Osteoblast (primary cell): ENCODE measurements at regions not wholly inside any gene's neighbourhood (a gene's known extent, or its start where the extent isn't known, plus 50 kb on each side); places are given as distances from the start of the nearest gene placed in this dataset.

Experiments
- DNase-seq: peaks from one replicate; pipeline ENCODE4 v3.0.0; 2011; ENCODE audit warnings: low spot score, mixed read lengths; ENCODE audit not compliant: insufficient read length; ENCODE audit errors: missing footprints
- H2AFZ ChIP-seq: 2 replicates; pipeline ENCODE4 v1.6.0; 2011; ENCODE audit warnings: mild to moderate bottlenecking, low read length
- H3K27ac ChIP-seq: 2 replicates; pipeline ENCODE4 v1.5.1; 2011; ENCODE audit warnings: mild to moderate bottlenecking, low read depth, low read length, moderate library complexity
- H3K27me3 ChIP-seq: 2 replicates; pipeline ENCODE4 v1.6.0; 2012; ENCODE audit warnings: mild to moderate bottlenecking, control low read depth, inconsistent platforms, low read length, moderate library complexity; ENCODE audit not compliant: insufficient read depth
- H3K36me3 ChIP-seq: 2 replicates; pipeline ENCODE4 v1.5.1; 2011; ENCODE audit warnings: mild to moderate bottlenecking, low read length, control low read depth, moderate library complexity; ENCODE audit not compliant: insufficient read depth
- H3K4me1 ChIP-seq: 2 replicates; pipeline ENCODE4 v1.5.1; 2011; ENCODE audit warnings: mild to moderate bottlenecking, low read length, control low read depth, moderate library complexity; ENCODE audit not compliant: insufficient read depth
- H3K4me2 ChIP-seq: 2 replicates; pipeline ENCODE4 v1.6.0; 2011; ENCODE audit warnings: mild to moderate bottlenecking, low read length; ENCODE audit not compliant: insufficient read depth
- H3K4me3 ChIP-seq: fragments of 200-600 bp; sonication (generic); 3 replicates; pipeline ENCODE4 v1.5.1; 2012; ENCODE audit warnings: mild to moderate bottlenecking, low read length, inconsistent platforms; ENCODE audit not compliant: insufficient read depth
- H3K79me2 ChIP-seq: 2 replicates; pipeline ENCODE4 v1.6.0; 2012; ENCODE audit warnings: mild to moderate bottlenecking, low read length, control low read depth, inconsistent platforms; ENCODE audit not compliant: insufficient read depth
- H3K9me3 ChIP-seq: 2 replicates; pipeline ENCODE4 v1.5.1; 2011; ENCODE audit warnings: low read depth, low read length, control low read depth
- H4K20me1 ChIP-seq: 2 replicates; pipeline ENCODE4 v1.6.0; 2012; ENCODE audit warnings: mild to moderate bottlenecking, low read length, control low read depth; ENCODE audit not compliant: insufficient read depth
- CTCF ChIP-seq: IDR thresholded peaks from 2 replicates; pipeline ENCODE4 v1.5.1; 2011; ENCODE audit warnings: mild to moderate bottlenecking, low read depth, low read length, moderate library complexity; ENCODE audit errors: extremely low read depth

- no peak overlapping the region for H3K27ac ChIP-seq
- H3K36me3 ChIP-seq, result no peaks in the 10 kb centered on the region
- TF ChIP-seq CTCF, result no peak
- H3K79me2 ChIP-seq, result no peaks in the 10 kb centered on the region
- peak; percentile 13 for DNase-seq
- no peaks in the 10 kb centered on the region for H3K4me1 ChIP-seq
- no peaks in the 10 kb centered on the region for H3K9me3 ChIP-seq
- no peak overlapping the region for H3K4me2 ChIP-seq
- no peak overlapping the region for H3K4me3 ChIP-seq
- H2AFZ ChIP-seq, result no peak overlapping the region
- H4K20me1 ChIP-seq, result no peaks in the 10 kb centered on the region
- no peaks in the 10 kb centered on the region for H3K27me3 ChIP-seq
These were observed 791.3 kb downstream of the RAB28 start for GRCh38 chr4:12692815-12693214.

- Histone ChIP-seq H3K27ac (no peak overlapping the region), H3K36me3 (no peaks in the 10 kb centered on the region), H4K20me1 (no peaks in the 10 kb centered on the region), H3K79me2 (no peaks in the 10 kb centered on the region), H3K27me3 (no peaks in the 10 kb centered on the region), H3K4me2 (no peak overlapping the region), H3K4me1 (no peaks in the 10 kb centered on the region), H2AFZ (no peak overlapping the region), H3K4me3 (no peak overlapping the region), H3K9me3 (no peaks in the 10 kb centered on the region)
- no peak for DNase-seq
- TF ChIP-seq CTCF, result no peak
These were observed 793.0 kb downstream of the RAB28 start for GRCh38 chr4:12691168-12691567.

GRCh38 chr4:12689457-12689856, 794.7 kb downstream of the RAB28 start:
- Histone ChIP-seq H3K4me1 (no peaks in the 10 kb centered on the region), H4K20me1 (no peaks in the 10 kb centered on the region), H2AFZ (no peak overlapping the region), H3K4me3 (no peak overlapping the region), H3K36me3 (no peaks in the 10 kb centered on the region), H3K4me2 (no peak overlapping the region), H3K27me3 (no peaks in the 10 kb centered on the region), H3K9me3 (no peaks in the 10 kb centered on the region), H3K27ac (no peak overlapping the region), H3K79me2 (no peaks in the 10 kb centered on the region)
- TF ChIP-seq CTCF, result no peak
- DNase-seq, result no peak

- H3K4me1 ChIP-seq, result no peaks in the 10 kb centered on the region
These were observed 804.9 kb downstream of the RAB28 start for GRCh38 chr4:12679217-12679616.

More at GRCh38 chr4:12679217-12679616, 804.9 kb downstream of the RAB28 start:
- no peak overlapping the region for H2AFZ ChIP-seq
- H3K4me3 ChIP-seq, result no peak overlapping the region
- H3K27me3 ChIP-seq, result no peaks in the 10 kb centered on the region
- TF ChIP-seq CTCF, result peak; percentile 23
- H3K79me2 ChIP-seq, result no peaks in the 10 kb centered on the region
- H4K20me1 ChIP-seq, result no peaks in the 10 kb centered on the region
- no peaks in the 10 kb centered on the region for H3K36me3 ChIP-seq
- no peak overlapping the region for H3K4me2 ChIP-seq
- no peak for DNase-seq
- H3K27ac ChIP-seq, result no peak overlapping the region
- peaks cover 4% of the 10 kb centered on the region for H3K9me3 ChIP-seq
